Esophagus squamous epithelium (tissue), 4 donors: ENCODE measurements at regions not wholly inside any gene's neighbourhood (a gene's known extent, or its start where the extent isn't known, plus 50 kb on each side); places are given as distances from the start of the nearest gene placed in this dataset.

Experiments used
- POLR2A ChIP-seq, 4 donors: fragments of 450-650 bp; IDR thresholded peaks; one replicate each; pipeline ENCODE4 v1.6.1; 2017; ENCODE audit warnings: antibody characterized with exemption in 4 of 4, mild to moderate bottlenecking in 4 of 4, moderate library complexity in 3 of 4
- TF ChIP-seq, protein P1 (sequence below), 6 experiments: fragments of 450-650 bp in 4 of 6; fragments of 200-600 bp in 2 of 6; sonication (generic) in 2 of 6; IDR thresholded peaks; one replicate each; pipeline ENCODE4 v1.5.1; 2016 to 2019; ENCODE audit warnings: antibody characterized with exemption in 6 of 6, mild to moderate bottlenecking in 4 of 6, moderate library complexity in 4 of 6

DNA sequence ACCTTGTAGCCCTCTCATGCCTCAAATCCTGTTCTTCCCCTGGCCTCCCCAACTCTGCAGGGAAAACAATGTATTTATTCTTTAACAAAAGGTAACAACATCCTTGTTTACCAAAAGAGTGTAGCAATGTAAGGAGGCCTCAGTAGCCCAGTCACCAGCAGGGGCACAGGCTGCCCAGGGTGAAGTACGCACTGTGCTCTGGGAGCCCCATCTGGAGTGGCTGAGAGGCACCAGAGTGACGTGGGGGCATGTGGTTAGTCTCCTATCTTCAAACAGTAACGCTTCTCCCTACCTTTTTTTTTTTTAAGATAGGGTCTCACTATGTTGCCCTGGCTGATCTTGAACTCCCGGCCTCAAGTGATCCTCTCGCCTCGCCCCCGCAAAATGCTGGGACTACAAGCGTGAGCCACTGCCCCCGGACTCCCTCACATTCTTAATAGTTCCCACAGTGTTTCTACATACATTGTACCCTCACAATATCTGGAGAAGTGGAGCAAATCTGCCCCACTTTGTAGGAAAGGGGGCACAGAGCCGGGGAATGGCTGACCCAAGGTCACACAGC lies 51.3 kb upstream of the ECE1 start:
- TF ChIP-seq, protein P1, sequence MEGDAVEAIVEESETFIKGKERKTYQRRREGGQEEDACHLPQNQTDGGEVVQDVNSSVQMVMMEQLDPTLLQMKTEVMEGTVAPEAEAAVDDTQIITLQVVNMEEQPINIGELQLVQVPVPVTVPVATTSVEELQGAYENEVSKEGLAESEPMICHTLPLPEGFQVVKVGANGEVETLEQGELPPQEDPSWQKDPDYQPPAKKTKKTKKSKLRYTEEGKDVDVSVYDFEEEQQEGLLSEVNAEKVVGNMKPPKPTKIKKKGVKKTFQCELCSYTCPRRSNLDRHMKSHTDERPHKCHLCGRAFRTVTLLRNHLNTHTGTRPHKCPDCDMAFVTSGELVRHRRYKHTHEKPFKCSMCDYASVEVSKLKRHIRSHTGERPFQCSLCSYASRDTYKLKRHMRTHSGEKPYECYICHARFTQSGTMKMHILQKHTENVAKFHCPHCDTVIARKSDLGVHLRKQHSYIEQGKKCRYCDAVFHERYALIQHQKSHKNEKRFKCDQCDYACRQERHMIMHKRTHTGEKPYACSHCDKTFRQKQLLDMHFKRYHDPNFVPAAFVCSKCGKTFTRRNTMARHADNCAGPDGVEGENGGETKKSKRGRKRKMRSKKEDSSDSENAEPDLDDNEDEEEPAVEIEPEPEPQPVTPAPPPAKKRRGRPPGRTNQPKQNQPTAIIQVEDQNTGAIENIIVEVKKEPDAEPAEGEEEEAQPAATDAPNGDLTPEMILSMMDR (IDR thresholded peaks at IDR 0.05), result no peak
- TF ChIP-seq POLR2A (IDR thresholded peaks at IDR 0.05), result no peak
